T-cell (primary cell): ENCODE measurements at regions not wholly inside any gene's neighbourhood (a gene's known extent, or its start where the extent isn't known, plus 50 kb on each side); places are given as distances from the start of the nearest gene placed in this dataset.

Experiments used
- ATAC-seq, 4 experiments: fragments of 200-7000 bp in 3 of 4; fragments of 150-1000 bp in 1 of 4; cut with Tn5 transposase; replicated peaks in 1 of 4; 1 replicate in 3 of 4; 2 replicates in 1 of 4; pipeline ENCODE4 v1.10.0; 2021; ENCODE audit warnings: moderate library complexity in 3 of 4, mild to moderate bottlenecking in 2 of 4, moderate number of reproducible peaks in 1 of 4
- CTCF ChIA-PET, 2 donors: fragments of 300-600 bp; sonication (Branson Sonifier 250); formaldehyde crosslinking; loops; one replicate each; lab custom pipeline; 2022; ENCODE audit warnings: antibody characterized with exemption in 2 of 2; lab: Charles Lee
- POLR2A ChIA-PET, 2 donors: fragments of 300-600 bp; sonication (Branson Sonifier 250); formaldehyde crosslinking; loops; one replicate each; lab custom pipeline; 2022; ENCODE audit warnings: antibody characterized with exemption in 2 of 2; lab: Charles Lee
- DNase-seq, 35 experiments: peaks; one replicate each; pipeline versions ENCODE4 v3.0.0 to v3.0.0-alpha.2; 2013 to 2023
- H3K27ac ChIP-seq: one replicate; pipeline ENCODE4 v1.5.1; 2013; ENCODE audit warnings: low read length
- H3K27me3 ChIP-seq, 2 experiments: replicated peaks in 1 of 2; 1 replicate in 1 of 2; 2 replicates in 1 of 2; pipeline versions ENCODE4 v1.6.1 to v1.7.0; 2013; ENCODE audit warnings: low read length in 1 of 2, mixed read lengths in 1 of 2; ENCODE audit not compliant: control insufficient read depth in 2 of 2, insufficient read depth in 2 of 2; ENCODE audit errors: extremely low read depth in 1 of 2
- H3K36me3 ChIP-seq, 2 donors: 1 replicate in 1 of 2; 2 replicates in 1 of 2; pipeline versions ENCODE4 v1.6.1 to v1.7.0; 2013; ENCODE audit warnings: low read length in 1 of 2; ENCODE audit not compliant: control insufficient read depth in 2 of 2, insufficient read depth in 1 of 2; ENCODE audit errors: extremely low read depth in 1 of 2
- H3K4me1 ChIP-seq, 2 experiments: 1 replicate in 1 of 2; 2 replicates in 1 of 2; pipeline versions ENCODE4 v1.6.1 to v1.7.0; 2013; ENCODE audit warnings: low read length in 2 of 2, mixed read lengths in 1 of 2; ENCODE audit not compliant: insufficient read depth in 2 of 2, control insufficient read depth in 1 of 2; ENCODE audit errors: extremely low read depth in 1 of 2
- H3K4me3 ChIP-seq, 2 donors: 1 replicate in 1 of 2; 2 replicates in 1 of 2; pipeline versions ENCODE4 v1.5.1 to v1.7.0; 2013; ENCODE audit warnings: mild to moderate bottlenecking in 2 of 2, low read length in 1 of 2, moderate library complexity in 1 of 2; ENCODE audit not compliant: control insufficient read depth in 1 of 2; ENCODE audit errors: extremely low read depth in 1 of 2
- H3K9me3 ChIP-seq: 2 replicates; pipeline ENCODE4 v1.7.0; 2013
- H3K27ac Mint-ChIP-seq, 2 donors: one replicate each; pipeline ENCODE4 v1.8.0; 2020 to 2021; ENCODE audit warnings: mild to moderate bottlenecking in 2 of 2, mixed read lengths in 2 of 2
- H3K27me3 Mint-ChIP-seq, 2 donors: one replicate each; pipeline ENCODE4 v1.8.0; 2021 to 2022; ENCODE audit warnings: mixed read lengths in 2 of 2
- H3K36me3 Mint-ChIP-seq: one replicate; pipeline ENCODE4 v1.8.0; 2021; ENCODE audit warnings: mixed read lengths
- H3K4me1 Mint-ChIP-seq, 3 donors: one replicate each; pipeline ENCODE4 v1.8.0; 2020 to 2022; ENCODE audit warnings: mixed read lengths in 3 of 3, mild to moderate bottlenecking in 1 of 3
- H3K4me3 Mint-ChIP-seq, 3 donors: one replicate each; pipeline ENCODE4 v1.8.0; 2020 to 2022; ENCODE audit warnings: mild to moderate bottlenecking in 3 of 3, mixed read lengths in 3 of 3, moderate library complexity in 3 of 3
- H3K9me3 Mint-ChIP-seq, 3 donors: one replicate each; pipeline ENCODE4 v1.8.0; 2020 to 2022; ENCODE audit warnings: mixed read lengths in 3 of 3
- WGBS: methylation state at CpG from one replicate; pipeline ENCODE4 v1.1.5; 2013; ENCODE audit warnings: missing lambda C conversion rate; ENCODE audit not compliant: insufficient coverage; 5-methylcytosine and 5-hydroxymethylcytosine counted together

GRCh38 chr10:118968482-118968881 is 61.0 kb upstream of the NANOS1 start:
- ChIA-PET CTCF (no interaction called here), POLR2A (no interaction called here)
- no peak overlapping the region for H3K27ac ChIP-seq
- Mint-ChIP-seq H3K27ac (no peak overlapping the region), H3K4me3 (no peak overlapping the region), H3K4me1 (no peaks in the 10 kb centered on the region), H3K36me3 (no peaks in the 10 kb centered on the region), H3K9me3 (peaks cover 0 to 3% (median 2%) of the 10 kb centered on the region in 3 donors), H3K27me3 (peaks cover 15 to 30% of the 10 kb centered on the region in 2 donors)
- no peaks in the 10 kb centered on the region for H3K36me3 ChIP-seq
- no peak for DNase-seq
- ATAC-seq, result no peak
- no peak overlapping the region for H3K4me3 ChIP-seq
- peaks cover 0 to 36% of the 10 kb centered on the region in 2 experiments for H3K27me3 ChIP-seq
- no peaks in the 10 kb centered on the region for H3K4me1 ChIP-seq
- WGBS, result 72% methylated on average over 6 of the region's 11 CpGs
- H3K9me3 ChIP-seq, result no peaks in the 10 kb centered on the region

GRCh38 chr10:118969014-118969413 is 60.5 kb upstream of the NANOS1 start:
- POLR2A ChIA-PET, result no interaction called here

GRCh38 chr10:118970770-118971169 is 58.7 kb upstream of the NANOS1 start:
- no peak for DNase-seq
- no peaks in the 10 kb centered on the region for H3K36me3 ChIP-seq
- WGBS, result 82% methylated on average over 4 of the region's 5 CpGs
- Mint-ChIP-seq H3K36me3 (no peaks in the 10 kb centered on the region), H3K4me1 (no peaks in the 10 kb centered on the region), H3K27ac (no peak overlapping the region), H3K9me3 (peaks cover 0 to 7% (median 6%) of the 10 kb centered on the region in 3 donors), H3K4me3 (no peak overlapping the region), H3K27me3 (peaks cover 17 to 23% of the 10 kb centered on the region in 2 donors)
- ChIA-PET POLR2A (no interaction called here), CTCF (no interaction called here)
- H3K4me1 ChIP-seq, result no peaks in the 10 kb centered on the region
- no peaks in the 10 kb centered on the region for H3K9me3 ChIP-seq
- no peak for ATAC-seq
- no peak overlapping the region for H3K4me3 ChIP-seq
- H3K27me3 ChIP-seq, result peaks cover 0 to 27% of the 10 kb centered on the region in 2 experiments
- no peak overlapping the region for H3K27ac ChIP-seq

More at GRCh38 chr10:118969014-118969413, 60.5 kb upstream of the NANOS1 start:
- no peak overlapping the region for H3K4me3 Mint-ChIP-seq
- no peaks in the 10 kb centered on the region for H3K4me1 ChIP-seq
- no peaks in the 10 kb centered on the region for H3K4me1 Mint-ChIP-seq
- no peak overlapping the region for H3K27ac Mint-ChIP-seq
- peaks cover 0 to 36% of the 10 kb centered on the region in 2 experiments for H3K27me3 ChIP-seq
- peaks cover 0 to 6% (median 5%) of the 10 kb centered on the region in 3 donors for H3K9me3 Mint-ChIP-seq
- no peaks in the 10 kb centered on the region for H3K36me3 Mint-ChIP-seq
- no peak overlapping the region for H3K27ac ChIP-seq
- 86% methylated on average over 4 of the region's 5 CpGs for WGBS
- CTCF ChIA-PET, result interaction anchor here in 1 of 2 donors (0.6 kb wide), 1 partner anchor 318 kb away, joined by 3 read pairs; no protein-coding TSS in a partner anchor
- no peak for ATAC-seq
- no peaks in the 10 kb centered on the region for H3K36me3 ChIP-seq
- H3K9me3 ChIP-seq, result no peaks in the 10 kb centered on the region
- no peak for DNase-seq
- no peak overlapping the region for H3K4me3 ChIP-seq
- H3K27me3 Mint-ChIP-seq, result peaks cover 17 to 31% of the 10 kb centered on the region in 2 donors

GRCh38 chr10:118971187-118971586 is 58.3 kb upstream of the NANOS1 start:
- POLR2A ChIA-PET, result no interaction called here

GRCh38 chr10:118971876-118972275 is 57.6 kb upstream of the NANOS1 start:
- peaks cover 0 to 7% (median 6%) of the 10 kb centered on the region in 3 donors for H3K9me3 Mint-ChIP-seq
- H3K36me3 Mint-ChIP-seq, result no peaks in the 10 kb centered on the region
- Histone ChIP-seq H3K27ac (no peak overlapping the region), H3K4me1 (no peaks in the 10 kb centered on the region), H3K4me3 (no peak overlapping the region), H3K27me3 (peaks cover 0 to 17% of the 10 kb centered on the region in 2 experiments), H3K36me3 (no peaks in the 10 kb centered on the region), H3K9me3 (no peaks in the 10 kb centered on the region)
- no peaks in the 10 kb centered on the region for H3K4me1 Mint-ChIP-seq
- ATAC-seq, result no peak
- H3K27ac Mint-ChIP-seq, result no peak overlapping the region
- DNase-seq, result no peak
- H3K27me3 Mint-ChIP-seq, result peaks cover 17 to 18% of the 10 kb centered on the region in 2 donors
- WGBS, result no CpG with 5 or more reads among the region's 3 CpGs
- ChIA-PET CTCF (no interaction called here), POLR2A (no interaction called here)
- no peak overlapping the region for H3K4me3 Mint-ChIP-seq

More at GRCh38 chr10:118971187-118971586, 58.3 kb upstream of the NANOS1 start:
- Mint-ChIP-seq H3K4me3 (no peak overlapping the region), H3K4me1 (no peaks in the 10 kb centered on the region), H3K9me3 (peaks cover 0 to 7% (median 6%) of the 10 kb centered on the region in 3 donors), H3K36me3 (no peaks in the 10 kb centered on the region), H3K27ac (no peak overlapping the region), H3K27me3 (peaks cover 17 to 20% of the 10 kb centered on the region in 2 donors)
- Histone ChIP-seq H3K4me3 (no peak overlapping the region), H3K27ac (no peak overlapping the region), H3K27me3 (peaks cover 0 to 24% of the 10 kb centered on the region in 2 experiments), H3K36me3 (no peaks in the 10 kb centered on the region), H3K9me3 (no peaks in the 10 kb centered on the region), H3K4me1 (no peaks in the 10 kb centered on the region)
- CTCF ChIA-PET, result no interaction called here
- no peak for DNase-seq
- 100% methylated on average over 1 of the region's 7 CpGs for WGBS
- ATAC-seq, result no peak

GRCh38 chr10:118973744-118974143 is 55.8 kb upstream of the NANOS1 start:
- no peaks in the 10 kb centered on the region for H3K36me3 ChIP-seq
- Mint-ChIP-seq H3K4me1 (no peaks in the 10 kb centered on the region), H3K4me3 (no peak overlapping the region), H3K27ac (no peak overlapping the region), H3K9me3 (peaks cover 0 to 7% (median 6%) of the 10 kb centered on the region in 3 donors), H3K27me3 (peaks cover 16 to 18% of the 10 kb centered on the region in 2 donors), H3K36me3 (no peaks in the 10 kb centered on the region)
- no peak for DNase-seq
- ChIA-PET CTCF (no interaction called here), POLR2A (no interaction called here)
- no peak overlapping the region for H3K27ac ChIP-seq
- peaks cover 0 to 11% of the 10 kb centered on the region in 2 experiments for H3K27me3 ChIP-seq
- H3K9me3 ChIP-seq, result no peaks in the 10 kb centered on the region
- no peaks in the 10 kb centered on the region for H3K4me1 ChIP-seq
- ATAC-seq, result no peak
- H3K4me3 ChIP-seq, result no peak overlapping the region
- WGBS, result 60% methylated on average over 1 of the region's 1 CpG
